Endothelial cell of umbilical vein (primary cell): ENCODE measurements at regions not wholly inside any gene's neighbourhood (a gene's known extent, or its start where the extent isn't known, plus 50 kb on each side); places are given as distances from the start of the nearest gene placed in this dataset.

Experiments used
- CTCF ChIP-seq, 2 donors: IDR thresholded peaks; 1 replicate in 1 of 2; 2 replicates in 1 of 2; pipeline ENCODE4 v1.5.1; 2011; ENCODE audit warnings: low read length in 2 of 2, mild to moderate bottlenecking in 2 of 2, moderate library complexity in 2 of 2, control low read depth in 1 of 2, inconsistent platforms in 1 of 2, low read depth in 1 of 2; ENCODE audit not compliant: insufficient read depth in 1 of 2; ENCODE audit errors: extremely low read depth in 1 of 2
- EZH2 ChIP-seq: IDR thresholded peaks from 2 replicates; pipeline ENCODE4 v1.6.1; 2012; ENCODE audit warnings: borderline replicate concordance, low read depth, mild to moderate bottlenecking, moderate library complexity, low read length, inconsistent platforms; ENCODE audit not compliant: severe bottlenecking
- FOS ChIP-seq: IDR thresholded peaks from 2 replicates; pipeline ENCODE4 v1.6.1; 2011; ENCODE audit warnings: mild to moderate bottlenecking, low read length, moderate library complexity, borderline replicate concordance; ENCODE audit not compliant: insufficient read depth
- GATA2 ChIP-seq: IDR thresholded peaks from 2 replicates; pipeline ENCODE4 v1.7.0; 2011; ENCODE audit warnings: low read depth, mild to moderate bottlenecking, moderate library complexity, mixed read lengths, low read length; ENCODE audit not compliant: insufficient read length, insufficient read depth
- JUN ChIP-seq: IDR thresholded peaks from 2 replicates; pipeline ENCODE4 v1.6.1; 2011; ENCODE audit warnings: borderline replicate concordance, low read depth; ENCODE audit not compliant: insufficient read length, insufficient read depth
- MYC ChIP-seq: IDR thresholded peaks from one replicate; pipeline ENCODE4 v1.6.1; 2011; ENCODE audit warnings: mild to moderate bottlenecking, low read depth, low read length
- POLR2A ChIP-seq: IDR thresholded peaks from 2 replicates; pipeline ENCODE4 v1.6.1; 2012; ENCODE audit warnings: low read depth, mild to moderate bottlenecking, control low read depth, low read length
- POLR2AphosphoS5 ChIP-seq: IDR thresholded peaks from 2 replicates; pipeline ENCODE4 v1.6.1; 2012; ENCODE audit warnings: low read depth, mild to moderate bottlenecking, control low read depth, low read length, moderate library complexity; ENCODE audit not compliant: insufficient read depth
- TF ChIP-seq, protein P1 (sequence below): IDR thresholded peaks from 2 replicates; pipeline ENCODE4 v1.6.1; 2011; ENCODE audit not compliant: insufficient read depth, insufficient read length

DNA sequence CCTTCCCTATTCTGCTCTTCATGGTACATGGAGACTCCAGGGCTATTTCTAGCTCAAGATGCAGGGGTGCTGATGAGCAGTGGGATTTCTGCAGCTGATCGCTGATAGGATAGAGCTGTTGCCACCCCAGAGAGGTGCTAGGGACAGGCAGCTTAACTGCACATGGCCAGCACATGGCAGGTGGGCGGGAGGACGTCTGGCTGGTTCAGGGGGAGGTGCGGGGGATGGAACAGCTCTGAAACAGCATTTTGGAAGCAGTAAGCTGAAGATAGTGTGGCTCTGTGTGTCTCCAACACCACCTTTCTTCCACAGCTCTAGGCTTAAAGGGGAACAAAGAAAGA, 151.9 kb upstream of the PELI1 start:
- no peak for TF ChIP-seq MYC
- no peak for TF ChIP-seq CTCF (IDR thresholded peaks at IDR 0.05; ENCODE audit: extremely low read depth in 1 of 2, insufficient read depth in 1 of 2, low read depth in 1 of 2, low read length in 2 of 2)
- TF ChIP-seq, protein P1, sequence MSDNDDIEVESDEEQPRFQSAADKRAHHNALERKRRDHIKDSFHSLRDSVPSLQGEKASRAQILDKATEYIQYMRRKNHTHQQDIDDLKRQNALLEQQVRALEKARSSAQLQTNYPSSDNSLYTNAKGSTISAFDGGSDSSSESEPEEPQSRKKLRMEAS: no peak
- TF ChIP-seq EZH2: no peak
- no peak for TF ChIP-seq POLR2AphosphoS5
- no peak for TF ChIP-seq FOS
- no peak for TF ChIP-seq JUN
- TF ChIP-seq POLR2A: no peak
- TF ChIP-seq GATA2: no peak
